Thoracic aorta (tissue), 2 donors: ENCODE measurements at regions not wholly inside any gene's neighbourhood (a gene's known extent, or its start where the extent isn't known, plus 50 kb on each side); places are given as distances from the start of the nearest gene placed in this dataset.

ENCODE experiments used
- ATAC-seq: fragments of 150-250 bp; one replicate; pipeline ENCODE4 v1.8.0; 2017; ENCODE audit warnings: low read depth; ENCODE audit not compliant: insufficient number of reproducible peaks, low FRiP score
- DNase-seq: peaks from one replicate; pipeline ENCODE4 v3.0.0-alpha.2; 2020; ENCODE audit warnings: low spot score
- H3K27ac ChIP-seq, 2 donors: fragments of 200-600 bp; sonication (generic); 1 replicate in 1 of 2; 2 replicates in 1 of 2; pipeline ENCODE4 v1.5.1; 2016; ENCODE audit warnings: mild to moderate bottlenecking in 2 of 2, moderate library complexity in 2 of 2
- H3K27me3 ChIP-seq: fragments of 200-600 bp; sonication (generic); replicated peaks from 2 replicates; pipeline ENCODE4 v1.6.0; 2016; ENCODE audit warnings: mild to moderate bottlenecking; ENCODE audit not compliant: insufficient read depth
- H3K36me3 ChIP-seq: fragments of 200-600 bp; sonication (generic); one replicate; pipeline ENCODE4 v1.5.1; 2016
- H3K4me1 ChIP-seq, 2 donors: fragments of 200-600 bp; sonication (generic); 1 replicate in 1 of 2; 2 replicates in 1 of 2; pipeline versions ENCODE4 v1.5.1 to v1.6.0; 2016; ENCODE audit warnings: low read depth in 2 of 2, mild to moderate bottlenecking in 1 of 2; ENCODE audit not compliant: control insufficient read depth in 1 of 2
- H3K4me3 ChIP-seq: fragments of 200-600 bp; sonication (generic); 2 replicates; pipeline ENCODE4 v1.5.1; 2016; ENCODE audit warnings: mild to moderate bottlenecking
- H3K9me3 ChIP-seq: fragments of 200-600 bp; sonication (generic); 2 replicates; pipeline ENCODE4 v1.5.1; 2016
- CTCF ChIP-seq: fragments of 200-600 bp; sonication (generic); IDR thresholded peaks from one replicate; pipeline ENCODE4 v1.5.1; 2019; ENCODE audit warnings: antibody characterized with exemption

GRCh38 chr12:13374793-13375192 is 178.3 kb downstream of the EMP1 start:
- TF ChIP-seq CTCF: no peak
- no peaks in the 10 kb centered on the region for H3K27me3 ChIP-seq
- no peak overlapping the region for H3K4me3 ChIP-seq
- no peaks in the 10 kb centered on the region for H3K4me1 ChIP-seq
- ATAC-seq (no peak), DNase-seq (no peak)
- no peaks in the 10 kb centered on the region for H3K36me3 ChIP-seq
- no peaks in the 10 kb centered on the region for H3K9me3 ChIP-seq
- H3K27ac ChIP-seq: no peak overlapping the region

GRCh38 chr12:13373803-13374202 is 177.3 kb downstream of the EMP1 start:
- H3K27me3 ChIP-seq: no peaks in the 10 kb centered on the region
- H3K36me3 ChIP-seq: no peaks in the 10 kb centered on the region
- ATAC-seq (no peak), DNase-seq (no peak)
- no peak for TF ChIP-seq CTCF
- no peak overlapping the region for H3K4me3 ChIP-seq
- H3K4me1 ChIP-seq: no peaks in the 10 kb centered on the region
- no peak overlapping the region for H3K27ac ChIP-seq
- H3K9me3 ChIP-seq: no peaks in the 10 kb centered on the region

- no peak overlapping the region for H3K4me3 ChIP-seq
- no peak for DNase-seq
- H3K9me3 ChIP-seq: no peaks in the 10 kb centered on the region
- ATAC-seq: no peak
- no peaks in the 10 kb centered on the region for H3K4me1 ChIP-seq
- H3K36me3 ChIP-seq: no peaks in the 10 kb centered on the region
- no peak for TF ChIP-seq CTCF
- no peaks in the 10 kb centered on the region for H3K27me3 ChIP-seq
- H3K27ac ChIP-seq: no peak overlapping the region
Observed at GRCh38 chr12:13373131-13373530, 176.6 kb downstream of the EMP1 start.

GRCh38 chr12:13372386-13372785 is 175.9 kb downstream of the EMP1 start:
- Histone ChIP-seq H3K9me3 (no peaks in the 10 kb centered on the region), H3K36me3 (no peaks in the 10 kb centered on the region), H3K4me1 (no peaks in the 10 kb centered on the region), H3K27ac (no peak overlapping the region), H3K27me3 (no peaks in the 10 kb centered on the region), H3K4me3 (no peak overlapping the region)
- ATAC-seq (no peak), DNase-seq (no peak)
- no peak for TF ChIP-seq CTCF

- Histone ChIP-seq H3K4me1 (no peaks in the 10 kb centered on the region), H3K36me3 (no peaks in the 10 kb centered on the region), H3K27ac (no peak overlapping the region), H3K27me3 (no peaks in the 10 kb centered on the region), H3K4me3 (no peak overlapping the region), H3K9me3 (no peaks in the 10 kb centered on the region)
- no peak for TF ChIP-seq CTCF
- no peak for ATAC-seq
- no peak for DNase-seq
Observed at GRCh38 chr12:13371797-13372196, 175.3 kb downstream of the EMP1 start.
